Dedifferentiated amniotic fluid mesenchymal stem cell (primary cell): ENCODE measurements at regions not wholly inside any gene's neighbourhood (a gene's known extent, or its start where the extent isn't known, plus 50 kb on each side); places are given as distances from the start of the nearest gene placed in this dataset.

ENCODE experiments used
- DNase-seq: peaks from one replicate; pipeline ENCODE4 v3.0.0-alpha.2; 2016; ENCODE audit errors: extremely low spot score

DNA sequence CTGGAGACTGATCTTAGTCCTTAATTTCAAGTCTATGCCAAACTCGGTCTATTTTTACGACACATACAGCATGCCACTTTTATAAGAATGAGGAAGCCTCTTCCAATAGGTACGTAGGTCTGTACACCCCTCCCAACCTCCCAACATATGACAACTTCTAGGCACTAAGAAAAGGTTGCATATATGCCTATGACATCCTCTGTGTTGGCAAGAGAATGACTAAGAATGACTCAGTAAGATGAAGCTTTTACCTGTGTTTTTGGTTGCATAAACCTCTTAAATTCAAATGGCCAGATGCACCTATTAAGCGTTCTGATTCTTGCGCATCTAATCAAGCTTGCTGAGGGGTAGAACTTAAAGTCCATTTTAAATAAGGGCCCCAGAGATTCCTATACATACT, 586.4 kb upstream of the ZEB2 start:
- DNase-seq: no peak

GRCh38 chr2:145102706-145103105, 582.8 kb upstream of the ZEB2 start:
- no peak for DNase-seq

- no peak for DNase-seq
Observed at GRCh38 chr2:145100301-145100700, 580.4 kb upstream of the ZEB2 start.

DNA sequence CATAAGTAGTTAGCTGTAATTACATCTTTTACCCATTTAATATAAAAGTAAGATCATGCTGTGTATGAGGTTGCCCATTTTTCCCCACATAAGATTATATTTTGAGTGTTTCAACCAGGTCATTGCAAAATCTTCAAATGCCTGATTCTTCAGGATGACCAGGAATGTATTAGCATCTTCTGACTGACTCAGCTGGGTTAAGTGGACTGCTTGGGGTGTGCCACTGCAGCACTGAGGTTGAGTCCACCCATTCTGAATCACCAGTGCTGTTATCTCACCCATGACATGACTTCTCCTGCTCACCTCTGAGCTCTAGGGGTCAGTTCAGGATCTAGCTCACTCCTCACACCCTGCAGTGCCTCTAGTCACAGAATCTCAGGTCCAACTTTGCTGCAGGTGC, 576.7 kb upstream of the ZEB2 start:
- DNase-seq: no peak

DNA sequence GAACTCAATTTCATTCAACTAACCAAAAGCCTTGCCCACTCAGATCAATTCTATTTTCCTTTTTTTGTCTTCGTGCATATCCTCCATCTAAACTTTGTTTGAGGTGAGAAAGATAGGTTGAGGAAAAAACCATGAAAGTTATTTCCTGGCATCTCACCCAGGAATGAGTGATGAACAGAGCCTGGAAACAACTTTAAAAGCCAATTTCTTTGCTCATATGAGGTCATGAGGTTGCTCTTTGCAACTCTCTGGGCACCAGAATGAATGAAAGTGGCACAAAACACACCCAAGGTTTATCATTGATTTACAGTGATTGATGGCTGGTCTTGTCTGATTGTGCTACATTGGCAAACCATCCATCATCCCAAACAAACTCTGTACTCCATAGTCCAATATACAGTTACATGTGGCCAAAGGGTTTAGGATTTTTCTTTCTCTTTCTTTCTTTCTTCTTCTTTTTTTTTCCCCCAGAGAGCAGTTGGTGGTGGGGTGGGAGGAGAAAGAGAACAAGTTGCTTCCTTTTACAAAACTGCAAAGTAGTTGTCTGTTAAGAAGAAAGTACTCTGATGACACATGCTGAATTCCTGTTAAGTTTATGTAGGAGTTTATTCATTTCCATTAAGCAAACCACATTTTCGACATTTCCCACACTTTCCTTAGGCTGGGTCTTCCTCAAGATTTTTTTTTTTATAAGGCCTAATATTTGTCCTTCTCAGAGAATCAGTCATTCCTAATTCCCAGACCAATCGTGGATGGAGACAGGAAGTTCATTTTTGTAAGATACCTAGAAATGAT, 575.9 kb upstream of the ZEB2 start:
- DNase-seq: no peak

DNA sequence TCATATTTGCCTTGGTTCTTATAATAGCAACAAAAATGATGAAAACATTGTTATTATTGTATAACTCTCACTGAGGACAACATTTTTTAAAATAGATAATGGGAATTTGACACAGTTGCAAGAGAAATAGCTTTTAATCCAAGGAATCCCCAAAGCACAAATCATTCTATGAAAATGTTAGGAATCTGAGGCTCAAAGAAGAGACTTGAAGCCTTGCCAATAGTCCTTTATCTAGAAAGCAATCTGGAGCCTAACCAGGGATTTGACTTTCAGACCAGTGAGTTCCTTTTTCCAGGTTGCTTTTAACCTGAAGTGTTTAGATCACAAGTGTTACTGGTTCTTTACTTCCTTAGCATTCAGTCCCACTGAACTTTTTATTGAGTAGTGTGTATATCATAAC, 574.5 kb upstream of the ZEB2 start:
- no peak for DNase-seq

- no peak for DNase-seq
Observed at GRCh38 chr2:145091967-145092366, 572.0 kb upstream of the ZEB2 start.

DNA sequence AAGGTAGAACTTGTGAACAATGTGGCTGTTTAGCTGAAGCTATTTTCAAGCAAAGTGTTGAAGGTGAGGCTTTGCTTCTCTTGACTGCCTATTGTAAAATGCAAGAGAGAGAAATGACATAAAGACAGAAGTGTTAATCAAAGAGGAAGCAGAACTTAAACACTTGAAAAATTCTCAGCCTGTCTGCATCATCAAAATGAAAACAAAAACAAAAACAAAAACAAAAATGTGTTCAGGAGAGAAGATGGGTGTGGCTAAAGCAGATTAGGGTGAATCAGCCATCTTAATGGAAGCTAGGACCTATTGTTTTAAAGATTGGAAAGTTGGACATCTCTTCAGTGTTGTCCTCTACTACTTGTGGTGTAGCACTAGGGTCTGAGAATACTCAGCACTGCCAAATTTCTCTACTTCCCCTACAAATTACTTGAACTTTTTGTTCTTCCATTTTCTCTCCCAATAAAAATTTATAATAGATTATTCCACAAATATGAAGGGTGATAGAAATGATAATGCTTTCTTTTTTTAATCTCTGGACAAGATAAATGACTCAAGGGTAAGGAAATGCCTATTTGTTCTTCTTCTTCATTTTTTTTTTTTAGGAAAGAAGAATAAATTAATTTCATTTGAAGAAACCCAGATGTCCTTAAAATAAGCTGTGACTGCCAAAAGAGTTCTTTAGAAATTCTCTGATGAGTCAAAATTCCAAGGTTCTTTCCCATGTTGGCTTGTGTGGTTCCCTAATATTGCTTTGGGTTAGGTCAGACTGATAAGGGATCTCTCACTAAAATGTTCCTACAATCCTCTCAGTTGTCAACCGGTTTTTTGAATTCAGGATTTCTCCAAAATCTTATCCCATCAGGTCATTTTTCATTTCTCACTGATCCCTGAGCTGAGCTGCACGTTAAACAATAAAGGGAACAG, 571.2 kb upstream of the ZEB2 start:
- peak; percentile 43 for DNase-seq

DNA sequence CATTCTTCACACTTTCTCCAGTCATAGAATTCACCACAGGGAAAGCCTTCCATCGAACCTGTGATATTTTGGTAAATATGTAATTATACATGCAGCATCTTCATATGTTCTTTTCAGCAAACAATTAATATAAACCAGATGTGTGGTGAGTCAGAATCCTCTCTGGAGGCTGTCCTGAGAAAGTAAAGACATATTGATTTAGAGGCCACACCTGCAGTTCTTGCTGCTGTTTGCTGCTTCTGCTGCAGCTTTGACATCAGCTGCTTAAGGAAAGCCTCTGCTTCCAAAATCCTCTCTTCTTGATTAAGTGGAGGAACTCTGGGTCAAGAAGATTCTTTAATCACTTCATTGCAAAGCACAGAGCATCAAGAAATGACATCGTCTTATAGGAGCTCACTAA, 568.8 kb upstream of the ZEB2 start:
- DNase-seq: no peak

- no peak for DNase-seq
Observed at GRCh38 chr2:145086910-145087309, 567.0 kb upstream of the ZEB2 start.

GRCh38 chr2:145085612-145086011, 565.7 kb upstream of the ZEB2 start:
- DNase-seq: no peak

DNA sequence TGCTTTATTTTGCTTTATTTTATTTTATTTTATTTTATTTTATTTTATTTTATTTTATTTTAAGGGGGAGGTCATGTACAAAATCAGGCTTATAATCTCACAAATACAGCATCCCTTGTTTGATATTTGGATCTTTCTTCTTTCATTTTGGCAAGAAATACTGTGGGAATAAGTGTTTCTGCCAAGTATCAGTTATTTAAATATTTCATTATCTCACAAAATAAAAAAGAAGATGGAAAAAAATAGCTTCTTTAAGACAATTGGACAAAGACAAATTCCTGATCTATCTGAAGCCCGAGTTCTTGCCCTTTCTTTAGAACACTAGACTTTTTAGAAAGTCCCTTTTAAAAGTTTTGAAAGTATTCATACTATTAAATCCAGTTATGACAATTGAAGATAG, 560.5 kb upstream of the ZEB2 start:
- DNase-seq: no peak

GRCh38 chr2:145079641-145080040, 559.7 kb upstream of the ZEB2 start:
- no peak for DNase-seq

DNA sequence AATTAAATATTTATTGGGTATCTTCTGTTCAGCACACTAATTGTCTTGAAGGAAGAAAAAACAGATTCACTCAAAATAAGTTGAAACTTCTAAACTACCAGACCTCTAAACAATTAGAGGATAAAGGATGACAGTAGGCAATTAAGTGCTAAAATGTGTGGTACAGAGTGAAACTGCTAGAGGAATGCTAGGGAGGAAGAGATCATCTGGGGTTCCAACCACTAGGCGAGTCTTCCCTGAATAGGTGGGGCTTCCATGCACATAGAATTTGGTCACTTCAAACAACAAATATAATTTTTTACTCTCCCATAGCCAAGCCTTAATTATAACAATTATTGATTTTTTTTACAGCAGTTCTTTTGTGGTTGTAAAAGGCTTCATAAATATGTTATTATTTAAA, 559.0 kb upstream of the ZEB2 start:
- no peak for DNase-seq

- no peak for DNase-seq
Observed at GRCh38 chr2:145076085-145076484, 556.2 kb upstream of the ZEB2 start.

GRCh38 chr2:145075454-145076062, 555.6 kb upstream of the ZEB2 start:
- DNase-seq: no peak

DNA sequence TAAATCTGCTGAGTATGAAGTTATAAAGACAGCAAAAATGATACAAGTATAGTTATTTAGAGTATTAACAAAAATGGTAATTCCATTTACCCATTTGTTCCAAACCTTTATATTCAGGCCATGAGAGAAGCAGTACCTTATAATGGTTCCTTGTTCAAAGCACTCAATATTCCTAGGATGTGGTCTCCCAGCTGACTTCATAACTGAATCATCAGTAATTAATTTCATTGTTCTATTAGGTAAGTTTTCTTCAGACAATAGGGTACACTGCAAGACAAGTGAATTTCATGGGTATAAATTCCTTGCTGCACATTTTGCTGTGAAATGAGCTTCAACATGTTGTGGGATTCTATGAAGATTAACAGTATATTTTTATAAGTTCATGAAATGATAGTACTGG, 550.8 kb upstream of the ZEB2 start:
- DNase-seq: no peak

- no peak for DNase-seq
Observed at GRCh38 chr2:145068509-145068908, 548.6 kb upstream of the ZEB2 start.

DNA sequence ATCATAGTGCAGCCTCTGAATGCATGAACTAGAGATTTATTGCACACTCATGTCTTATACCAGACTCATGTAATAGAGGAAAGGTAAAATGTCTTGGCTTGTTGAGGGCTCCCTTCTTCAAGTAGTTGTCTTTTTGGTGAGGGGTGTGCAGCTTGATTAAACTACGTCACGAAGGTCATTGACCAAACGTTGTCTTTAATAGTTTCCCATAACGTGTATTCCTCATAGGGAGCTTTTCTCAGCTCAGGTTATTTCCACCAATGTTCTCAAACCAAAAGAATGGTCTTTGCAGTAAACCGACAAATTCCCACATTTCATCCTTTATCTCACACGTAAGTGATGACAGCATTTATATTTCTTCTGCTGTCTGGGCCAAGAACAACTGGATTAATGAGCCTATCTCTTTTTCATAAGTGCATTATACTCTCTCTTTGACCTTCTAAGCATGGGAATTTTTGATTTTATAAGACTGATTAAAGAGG, 547.7 kb upstream of the ZEB2 start:
- DNase-seq: no peak

DNA sequence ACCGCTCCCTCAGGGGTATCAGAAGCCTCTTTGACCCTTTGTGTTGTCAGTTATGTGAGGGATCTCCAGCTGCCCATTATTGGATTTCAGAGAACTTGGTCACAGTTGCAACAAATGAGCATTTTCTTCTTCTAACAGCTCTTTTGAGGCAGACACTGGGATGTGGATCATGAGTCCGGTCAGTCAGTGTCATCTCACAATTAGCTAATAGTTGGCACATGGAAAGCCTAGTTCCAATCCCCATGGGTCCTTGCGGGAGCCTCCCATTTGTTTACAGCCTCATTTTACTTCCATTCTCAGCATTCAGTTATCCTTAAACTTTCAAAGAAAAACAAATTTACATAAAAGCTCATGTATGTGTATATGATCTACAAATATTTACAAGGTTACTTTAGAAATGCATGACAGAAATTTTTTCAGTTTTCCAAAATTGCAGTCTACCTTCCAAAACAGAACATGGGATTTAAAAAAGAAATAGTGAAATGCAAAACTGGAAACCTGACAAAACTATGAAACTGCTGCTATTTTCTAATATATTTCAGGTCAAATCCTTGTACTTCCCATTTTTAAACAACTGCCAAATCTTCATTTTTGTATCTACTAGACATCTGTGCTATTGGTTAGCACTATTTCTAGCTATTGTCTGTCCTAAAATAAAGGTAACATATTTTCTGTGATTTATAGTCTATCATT, 547.1 kb upstream of the ZEB2 start:
- DNase-seq: no peak

GRCh38 chr2:145066151-145066661, 546.3 kb upstream of the ZEB2 start:
- DNase-seq: no peak

DNA sequence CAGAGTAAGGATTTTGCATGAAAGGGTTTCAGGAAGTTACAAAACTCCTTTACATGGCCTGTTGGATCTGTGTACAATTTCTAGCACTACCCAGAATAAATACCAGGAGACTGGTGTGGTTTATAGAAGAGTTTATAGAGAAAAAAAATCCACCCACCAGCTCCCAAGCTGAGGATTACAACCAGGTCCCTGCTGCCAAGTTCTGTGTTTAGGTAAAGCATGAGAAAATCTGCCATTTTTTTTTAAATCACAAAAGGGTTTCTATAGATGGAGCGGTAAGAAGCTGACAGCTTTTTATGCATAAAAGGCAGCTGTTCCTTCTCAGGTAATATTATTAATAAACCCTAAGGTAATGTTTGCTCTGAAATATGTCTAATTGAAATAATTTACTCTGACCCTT, 545.4 kb upstream of the ZEB2 start:
- DNase-seq: no peak
